SK-N-SH treated with all-trans-retinoic acid at 6 μM for 48 hours (cell line): ENCODE measurements at regions not wholly inside any gene's neighbourhood (a gene's known extent, or its start where the extent isn't known, plus 50 kb on each side); places are given as distances from the start of the nearest gene placed in this dataset.
A peak's percentile ranks its signal among the peaks of the same experiment; 100 is the strongest.
"Not testable (repeated sequence)": the region's sequence is repeated elsewhere in the genome, so short reads cannot be mapped to it uniquely, and the experiment has no call there.

Source experiments
- ATAC-seq: fragments of 200-7000 bp; cut with Tn5 transposase; 3 replicates; pipeline ENCODE4 v1.9.1; 2020; ENCODE audit warnings: mild to moderate bottlenecking, moderate library complexity
- BACH2 ChIP-seq: fragments of 250-450 bp; sonication (Bioruptor Pico); IDR thresholded peaks from 2 replicates; pipeline ENCODE4 v1.9.0; 2021; ENCODE audit warnings: mild to moderate bottlenecking, borderline replicate concordance
- GLIS3 ChIP-seq: fragments of 250-450 bp; sonication (Bioruptor Pico); IDR thresholded peaks from 2 replicates; pipeline ENCODE4 v1.5.0; 2020; ENCODE audit warnings: mild to moderate bottlenecking, moderate library complexity
- ISL1 ChIP-seq: fragments of 250-450 bp; sonication (Bioruptor Pico); IDR thresholded peaks from 2 replicates; pipeline ENCODE4 v2.1.2; 2022; ENCODE audit warnings: mild to moderate bottlenecking, moderate library complexity
- OSR1 ChIP-seq: fragments of 250-450 bp; sonication (Bioruptor Pico); IDR thresholded peaks from 2 replicates; pipeline ENCODE4 v1.8.0; 2022; ENCODE audit warnings: moderate library complexity, mild to moderate bottlenecking, inconsistent platforms
- PATZ1 ChIP-seq: fragments of 250-450 bp; sonication (Bioruptor Pico); IDR thresholded peaks from 2 replicates; pipeline ENCODE4 v1.8.0; 2020; ENCODE audit warnings: mild to moderate bottlenecking, moderate library complexity, borderline replicate concordance
- RARB ChIP-seq: fragments of 250-450 bp; sonication (Bioruptor Pico); IDR thresholded peaks from 2 replicates; pipeline ENCODE4 v1.8.0; 2021; ENCODE audit warnings: mild to moderate bottlenecking, moderate library complexity
- TCF4 ChIP-seq: fragments of 250-450 bp; sonication (Bioruptor Pico); IDR thresholded peaks from 2 replicates; pipeline ENCODE4 v1.8.0; 2021; ENCODE audit warnings: mild to moderate bottlenecking, moderate library complexity, borderline replicate concordance
- TOX ChIP-seq: fragments of 250-450 bp; sonication (Bioruptor Pico); IDR thresholded peaks from 2 replicates; pipeline ENCODE4 v1.8.0; 2021; ENCODE audit warnings: mild to moderate bottlenecking, moderate library complexity, borderline replicate concordance
- ZC3H10 ChIP-seq: fragments of 250-450 bp; sonication (Bioruptor Pico); IDR thresholded peaks from 2 replicates; pipeline ENCODE4 v1.5.1; 2021; ENCODE audit warnings: mild to moderate bottlenecking, moderate library complexity
- ZFP30 ChIP-seq: fragments of 450-650 bp; formaldehyde crosslinking; IDR thresholded peaks from 2 replicates; pipeline ENCODE4 v1.5.0; 2022; ENCODE audit warnings: mild to moderate bottlenecking, moderate library complexity
- ZNF565 ChIP-seq: fragments of 450-650 bp; formaldehyde crosslinking; conservative IDR thresholded peaks from 2 replicates; pipeline ENCODE4 v1.5.0; 2020; ENCODE audit warnings: low read depth, mild to moderate bottlenecking, moderate library complexity
- ZNF70 ChIP-seq: fragments of 450-650 bp; formaldehyde crosslinking; IDR thresholded peaks from 2 replicates; pipeline ENCODE4 v1.5.0; 2020; ENCODE audit warnings: mild to moderate bottlenecking, moderate library complexity
- TF ChIP-seq, protein P1 (sequence below): fragments of 250-450 bp; sonication (Bioruptor Pico); IDR thresholded peaks from 2 replicates; pipeline ENCODE4 v1.5.0; 2020; ENCODE audit warnings: mild to moderate bottlenecking, moderate library complexity
- TF ChIP-seq, protein P2 (sequence below): fragments of 250-450 bp; sonication (Bioruptor Pico); IDR thresholded peaks from 2 replicates; pipeline ENCODE4 v1.5.1; 2021; ENCODE audit warnings: mild to moderate bottlenecking, moderate library complexity

DNA sequence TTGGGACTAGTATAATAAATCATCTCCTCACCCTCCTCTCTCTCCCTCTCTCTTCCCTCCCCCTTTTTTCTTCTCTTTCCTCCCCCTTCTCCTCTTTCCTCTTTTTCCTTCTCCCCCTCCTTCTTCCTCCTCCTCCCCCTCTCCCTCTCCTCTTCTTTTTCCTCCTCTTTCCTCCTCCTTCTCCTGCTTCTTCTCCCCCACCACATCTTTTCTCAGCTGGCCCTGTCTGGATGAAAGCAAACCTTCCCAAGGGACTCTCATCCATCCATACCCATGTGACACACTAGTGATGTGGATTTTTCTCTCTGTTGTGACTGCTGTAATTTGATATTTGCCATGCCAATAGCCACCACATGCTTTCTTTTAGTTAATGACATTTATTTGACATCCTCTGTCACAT lies 127.2 kb downstream of the EBLN2 start (continued):
- TF ChIP-seq PATZ1 (CRISPR knock-in tag) (no peak), ZC3H10 (CRISPR knock-in tag) (no peak), ZNF70 (CRISPR knock-in tag) (no peak), ZFP30 (no peak)

GRCh38 chr3:73192036-73192738 lies 130.7 kb downstream of the EBLN2 start:
- ATAC-seq, result peak; percentile 74

GRCh38 chr3:73193943-73194342 lies 132.5 kb downstream of the EBLN2 start:
- not testable (repeated sequence) for ATAC-seq

More at GRCh38 chr3:73192036-73192738, 130.7 kb downstream of the EBLN2 start:
- TF ChIP-seq ISL1 (CRISPR knock-in tag) (0 out of 2 replicates have a peak, but pooled peaks have one; percentile 20), PATZ1 (CRISPR knock-in tag) (no peak), ZNF565 (no peak), TCF4 (CRISPR knock-in tag) (peak; percentile 87), TOX (CRISPR knock-in tag) (no peak), GLIS3 (CRISPR knock-in tag) (0 out of 2 replicates have a peak, but pooled peaks have one; percentile 25)
- TF ChIP-seq, protein P1, sequence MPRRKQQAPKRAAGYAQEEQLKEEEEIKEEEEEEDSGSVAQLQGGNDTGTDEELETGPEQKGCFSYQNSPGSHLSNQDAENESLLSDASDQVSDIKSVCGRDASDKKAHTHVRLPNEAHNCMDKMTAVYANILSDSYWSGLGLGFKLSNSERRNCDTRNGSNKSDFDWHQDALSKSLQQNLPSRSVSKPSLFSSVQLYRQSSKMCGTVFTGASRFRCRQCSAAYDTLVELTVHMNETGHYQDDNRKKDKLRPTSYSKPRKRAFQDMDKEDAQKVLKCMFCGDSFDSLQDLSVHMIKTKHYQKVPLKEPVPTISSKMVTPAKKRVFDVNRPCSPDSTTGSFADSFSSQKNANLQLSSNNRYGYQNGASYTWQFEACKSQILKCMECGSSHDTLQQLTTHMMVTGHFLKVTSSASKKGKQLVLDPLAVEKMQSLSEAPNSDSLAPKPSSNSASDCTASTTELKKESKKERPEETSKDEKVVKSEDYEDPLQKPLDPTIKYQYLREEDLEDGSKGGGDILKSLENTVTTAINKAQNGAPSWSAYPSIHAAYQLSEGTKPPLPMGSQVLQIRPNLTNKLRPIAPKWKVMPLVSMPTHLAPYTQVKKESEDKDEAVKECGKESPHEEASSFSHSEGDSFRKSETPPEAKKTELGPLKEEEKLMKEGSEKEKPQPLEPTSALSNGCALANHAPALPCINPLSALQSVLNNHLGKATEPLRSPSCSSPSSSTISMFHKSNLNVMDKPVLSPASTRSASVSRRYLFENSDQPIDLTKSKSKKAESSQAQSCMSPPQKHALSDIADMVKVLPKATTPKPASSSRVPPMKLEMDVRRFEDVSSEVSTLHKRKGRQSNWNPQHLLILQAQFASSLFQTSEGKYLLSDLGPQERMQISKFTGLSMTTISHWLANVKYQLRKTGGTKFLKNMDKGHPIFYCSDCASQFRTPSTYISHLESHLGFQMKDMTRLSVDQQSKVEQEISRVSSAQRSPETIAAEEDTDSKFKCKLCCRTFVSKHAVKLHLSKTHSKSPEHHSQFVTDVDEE (CRISPR knock-in tag), result peak; percentile 90; the same call in 1 of the 2 replicates

DNA sequence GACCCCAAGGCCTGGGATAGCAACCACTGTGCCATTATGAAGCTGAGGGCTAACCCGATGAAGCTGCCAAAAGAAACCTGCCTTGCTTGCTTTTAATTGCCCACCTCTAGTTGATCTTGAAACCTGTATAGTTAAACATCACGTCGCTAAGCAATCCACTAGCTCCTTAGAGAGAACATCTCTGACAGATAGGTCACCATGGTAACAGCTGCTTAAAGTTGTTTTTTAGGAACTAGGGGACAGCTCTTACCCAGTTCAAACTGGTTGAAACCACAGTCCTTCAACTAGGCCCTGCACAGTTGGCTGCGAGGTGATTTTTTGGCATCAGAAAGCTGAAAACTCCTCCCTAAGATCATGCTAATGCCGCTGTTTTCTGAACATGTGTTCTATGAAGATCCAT lies 135.7 kb downstream of the EBLN2 start:
- no peak for ATAC-seq

More for the DNA sequence above, 135.7 kb downstream of the EBLN2 start:
- TF ChIP-seq RARB (CRISPR knock-in tag), result no peak
- no peak for TF ChIP-seq TCF4 (CRISPR knock-in tag)
- TF ChIP-seq BACH2, result no peak
- no peak for TF ChIP-seq OSR1 (CRISPR knock-in tag)
- no peak for TF ChIP-seq PATZ1 (CRISPR knock-in tag)
- TF ChIP-seq, protein P2, sequence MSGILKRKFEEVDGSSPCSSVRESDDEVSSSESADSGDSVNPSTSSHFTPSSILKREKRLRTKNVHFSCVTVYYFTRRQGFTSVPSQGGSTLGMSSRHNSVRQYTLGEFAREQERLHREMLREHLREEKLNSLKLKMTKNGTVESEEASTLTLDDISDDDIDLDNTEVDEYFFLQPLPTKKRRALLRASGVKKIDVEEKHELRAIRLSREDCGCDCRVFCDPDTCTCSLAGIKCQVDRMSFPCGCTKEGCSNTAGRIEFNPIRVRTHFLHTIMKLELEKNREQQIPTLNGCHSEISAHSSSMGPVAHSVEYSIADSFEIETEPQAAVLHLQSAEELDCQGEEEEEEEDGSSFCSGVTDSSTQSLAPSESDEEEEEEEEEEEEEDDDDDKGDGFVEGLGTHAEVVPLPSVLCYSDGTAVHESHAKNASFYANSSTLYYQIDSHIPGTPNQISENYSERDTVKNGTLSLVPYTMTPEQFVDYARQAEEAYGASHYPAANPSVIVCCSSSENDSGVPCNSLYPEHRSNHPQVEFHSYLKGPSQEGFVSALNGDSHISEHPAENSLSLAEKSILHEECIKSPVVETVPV (CRISPR knock-in tag), result no peak
- no peak for TF ChIP-seq ISL1 (CRISPR knock-in tag)
